ENCODE measurements at regions not wholly inside any gene's neighbourhood (a gene's known extent, or its start where the extent isn't known, plus 50 kb on each side); places are given as distances from the start of the nearest gene placed in this dataset.

GRCh38 chr16:48105456-48105855, 50.3 kb downstream of the ABCC12 start:
- TF ChIP-seq YY1 (IDR thresholded peaks at IDR 0.05; ENCODE audit: insufficient read depth, insufficient read length): no peak
- TF ChIP-seq ZNF274 (IDR thresholded peaks at IDR 0.05; ENCODE audit: low read depth, low read length): no peak

Data from NT2/D1 (cell line).